Tibial nerve (tissue), 4 donors: ENCODE measurements at regions not wholly inside any gene's neighbourhood (a gene's known extent, or its start where the extent isn't known, plus 50 kb on each side); places are given as distances from the start of the nearest gene placed in this dataset.

ENCODE experiments used
- EP300 ChIP-seq, 2 donors: sonication (generic); formaldehyde crosslinking; IDR thresholded peaks; one replicate each; pipeline ENCODE4 v1.6.1; 2017; ENCODE audit warnings: antibody characterized with exemption in 2 of 2, mild to moderate bottlenecking in 1 of 2
- POLR2A ChIP-seq, 2 donors: fragments of 450-650 bp; IDR thresholded peaks; one replicate each; pipeline ENCODE4 v1.6.1; 2017; ENCODE audit warnings: antibody characterized with exemption in 2 of 2, mild to moderate bottlenecking in 2 of 2, moderate library complexity in 2 of 2
- TF ChIP-seq, protein P1 (sequence below), 5 experiments: fragments of 200-600 bp in 3 of 5; fragments of 450-650 bp in 2 of 5; sonication (generic) in 3 of 5; IDR thresholded peaks; one replicate each; pipeline ENCODE4 v1.5.1; 2016 to 2019; ENCODE audit warnings: antibody characterized with exemption in 5 of 5, mild to moderate bottlenecking in 3 of 5, moderate library complexity in 2 of 5

DNA sequence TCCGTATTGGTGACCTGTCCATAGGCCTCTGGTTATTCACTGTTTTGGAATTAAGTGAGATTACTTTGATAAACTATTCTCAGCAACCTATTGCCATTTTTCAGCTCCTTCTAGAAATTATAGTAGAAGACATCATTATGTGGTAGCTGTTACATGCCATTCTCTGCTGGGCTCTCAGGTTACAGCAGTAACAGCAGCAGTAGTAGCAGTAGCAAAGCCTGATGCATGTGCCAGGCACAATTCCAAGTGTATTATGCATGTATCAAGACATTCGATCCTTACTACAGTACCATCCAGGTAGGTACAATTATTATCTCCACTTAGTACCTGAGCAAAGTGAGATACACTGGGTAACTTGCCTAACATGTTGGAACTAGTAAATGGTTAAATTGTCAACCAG lies 74.3 kb downstream of the RPS12 start:
- TF ChIP-seq, protein P1, sequence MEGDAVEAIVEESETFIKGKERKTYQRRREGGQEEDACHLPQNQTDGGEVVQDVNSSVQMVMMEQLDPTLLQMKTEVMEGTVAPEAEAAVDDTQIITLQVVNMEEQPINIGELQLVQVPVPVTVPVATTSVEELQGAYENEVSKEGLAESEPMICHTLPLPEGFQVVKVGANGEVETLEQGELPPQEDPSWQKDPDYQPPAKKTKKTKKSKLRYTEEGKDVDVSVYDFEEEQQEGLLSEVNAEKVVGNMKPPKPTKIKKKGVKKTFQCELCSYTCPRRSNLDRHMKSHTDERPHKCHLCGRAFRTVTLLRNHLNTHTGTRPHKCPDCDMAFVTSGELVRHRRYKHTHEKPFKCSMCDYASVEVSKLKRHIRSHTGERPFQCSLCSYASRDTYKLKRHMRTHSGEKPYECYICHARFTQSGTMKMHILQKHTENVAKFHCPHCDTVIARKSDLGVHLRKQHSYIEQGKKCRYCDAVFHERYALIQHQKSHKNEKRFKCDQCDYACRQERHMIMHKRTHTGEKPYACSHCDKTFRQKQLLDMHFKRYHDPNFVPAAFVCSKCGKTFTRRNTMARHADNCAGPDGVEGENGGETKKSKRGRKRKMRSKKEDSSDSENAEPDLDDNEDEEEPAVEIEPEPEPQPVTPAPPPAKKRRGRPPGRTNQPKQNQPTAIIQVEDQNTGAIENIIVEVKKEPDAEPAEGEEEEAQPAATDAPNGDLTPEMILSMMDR (IDR thresholded peaks at IDR 0.05): no peak
- TF ChIP-seq POLR2A (IDR thresholded peaks at IDR 0.05): no peak
- no peak for TF ChIP-seq EP300 (IDR thresholded peaks at IDR 0.05)
